SK-N-SH (cell line): ENCODE measurements at regions not wholly inside any gene's neighbourhood (a gene's known extent, or its start where the extent isn't known, plus 50 kb on each side); places are given as distances from the start of the nearest gene placed in this dataset.

Source experiments
- JUND ChIP-seq: IDR thresholded peaks from 2 replicates; pipeline ENCODE4 v1.4.0; 2012
- POLR2AphosphoS5 ChIP-seq: IDR thresholded peaks from 2 replicates; pipeline ENCODE4 v1.6.1; 2012; ENCODE audit warnings: low read depth, low read length
- TF ChIP-seq, protein P1 (sequence below): fragments of 200-600 bp; sonication (generic); IDR thresholded peaks from 2 replicates; pipeline ENCODE4 v1.6.1; 2017; ENCODE audit warnings: antibody characterized with exemption, mild to moderate bottlenecking, moderate library complexity
- TF ChIP-seq, protein P2 (sequence below): IDR thresholded peaks from 2 replicates; pipeline ENCODE4 v1.6.1; 2012; ENCODE audit warnings: mild to moderate bottlenecking, low read depth, low read length, moderate library complexity

- TF ChIP-seq, protein P1, sequence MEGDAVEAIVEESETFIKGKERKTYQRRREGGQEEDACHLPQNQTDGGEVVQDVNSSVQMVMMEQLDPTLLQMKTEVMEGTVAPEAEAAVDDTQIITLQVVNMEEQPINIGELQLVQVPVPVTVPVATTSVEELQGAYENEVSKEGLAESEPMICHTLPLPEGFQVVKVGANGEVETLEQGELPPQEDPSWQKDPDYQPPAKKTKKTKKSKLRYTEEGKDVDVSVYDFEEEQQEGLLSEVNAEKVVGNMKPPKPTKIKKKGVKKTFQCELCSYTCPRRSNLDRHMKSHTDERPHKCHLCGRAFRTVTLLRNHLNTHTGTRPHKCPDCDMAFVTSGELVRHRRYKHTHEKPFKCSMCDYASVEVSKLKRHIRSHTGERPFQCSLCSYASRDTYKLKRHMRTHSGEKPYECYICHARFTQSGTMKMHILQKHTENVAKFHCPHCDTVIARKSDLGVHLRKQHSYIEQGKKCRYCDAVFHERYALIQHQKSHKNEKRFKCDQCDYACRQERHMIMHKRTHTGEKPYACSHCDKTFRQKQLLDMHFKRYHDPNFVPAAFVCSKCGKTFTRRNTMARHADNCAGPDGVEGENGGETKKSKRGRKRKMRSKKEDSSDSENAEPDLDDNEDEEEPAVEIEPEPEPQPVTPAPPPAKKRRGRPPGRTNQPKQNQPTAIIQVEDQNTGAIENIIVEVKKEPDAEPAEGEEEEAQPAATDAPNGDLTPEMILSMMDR, result no peak
- TF ChIP-seq JUND (no peak), POLR2AphosphoS5 (no peak)
- TF ChIP-seq, protein P2, sequence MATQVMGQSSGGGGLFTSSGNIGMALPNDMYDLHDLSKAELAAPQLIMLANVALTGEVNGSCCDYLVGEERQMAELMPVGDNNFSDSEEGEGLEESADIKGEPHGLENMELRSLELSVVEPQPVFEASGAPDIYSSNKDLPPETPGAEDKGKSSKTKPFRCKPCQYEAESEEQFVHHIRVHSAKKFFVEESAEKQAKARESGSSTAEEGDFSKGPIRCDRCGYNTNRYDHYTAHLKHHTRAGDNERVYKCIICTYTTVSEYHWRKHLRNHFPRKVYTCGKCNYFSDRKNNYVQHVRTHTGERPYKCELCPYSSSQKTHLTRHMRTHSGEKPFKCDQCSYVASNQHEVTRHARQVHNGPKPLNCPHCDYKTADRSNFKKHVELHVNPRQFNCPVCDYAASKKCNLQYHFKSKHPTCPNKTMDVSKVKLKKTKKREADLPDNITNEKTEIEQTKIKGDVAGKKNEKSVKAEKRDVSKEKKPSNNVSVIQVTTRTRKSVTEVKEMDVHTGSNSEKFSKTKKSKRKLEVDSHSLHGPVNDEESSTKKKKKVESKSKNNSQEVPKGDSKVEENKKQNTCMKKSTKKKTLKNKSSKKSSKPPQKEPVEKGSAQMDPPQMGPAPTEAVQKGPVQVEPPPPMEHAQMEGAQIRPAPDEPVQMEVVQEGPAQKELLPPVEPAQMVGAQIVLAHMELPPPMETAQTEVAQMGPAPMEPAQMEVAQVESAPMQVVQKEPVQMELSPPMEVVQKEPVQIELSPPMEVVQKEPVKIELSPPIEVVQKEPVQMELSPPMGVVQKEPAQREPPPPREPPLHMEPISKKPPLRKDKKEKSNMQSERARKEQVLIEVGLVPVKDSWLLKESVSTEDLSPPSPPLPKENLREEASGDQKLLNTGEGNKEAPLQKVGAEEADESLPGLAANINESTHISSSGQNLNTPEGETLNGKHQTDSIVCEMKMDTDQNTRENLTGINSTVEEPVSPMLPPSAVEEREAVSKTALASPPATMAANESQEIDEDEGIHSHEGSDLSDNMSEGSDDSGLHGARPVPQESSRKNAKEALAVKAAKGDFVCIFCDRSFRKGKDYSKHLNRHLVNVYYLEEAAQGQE, result no peak
Observed at GRCh38 chr6:140105241-140105640, 730.8 kb upstream of the CITED2 start.
